Ramos (cell line): ENCODE measurements at regions not wholly inside any gene's neighbourhood (a gene's known extent, or its start where the extent isn't known, plus 50 kb on each side); places are given as distances from the start of the nearest gene placed in this dataset.

Experiments used
- in situ Hi-C: fragments of 300-500 bp; cut with MboI; formaldehyde crosslinking; loops from one replicate; pipeline ENCODE4 v1.14.3; 2022; ENCODE audit warnings: low sequenced_read_pairs; ENCODE audit not compliant: unreplicated experiment

DNA sequence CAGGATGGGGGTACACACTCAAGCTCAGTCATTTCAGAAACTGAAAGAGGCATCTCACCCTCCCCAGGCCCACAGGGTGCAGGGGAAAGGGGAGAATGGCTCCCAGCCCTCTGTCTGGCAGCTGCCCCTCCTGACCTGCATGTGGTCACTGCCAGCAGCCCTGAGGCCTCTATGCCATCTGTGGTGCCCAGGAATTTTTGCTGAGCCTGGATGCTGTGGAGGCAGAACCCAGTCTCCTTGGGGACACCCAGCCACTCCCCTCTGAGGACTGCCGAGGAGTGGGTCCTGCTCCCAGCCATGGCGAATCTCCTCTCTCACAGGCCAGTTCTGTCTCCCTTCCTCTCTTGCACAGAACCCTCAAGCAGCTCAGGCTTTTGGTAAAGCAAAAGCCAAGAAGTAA lies 104.0 kb upstream of the ALDH1B1 start:
- in situ Hi-C loops: no loop called here

DNA sequence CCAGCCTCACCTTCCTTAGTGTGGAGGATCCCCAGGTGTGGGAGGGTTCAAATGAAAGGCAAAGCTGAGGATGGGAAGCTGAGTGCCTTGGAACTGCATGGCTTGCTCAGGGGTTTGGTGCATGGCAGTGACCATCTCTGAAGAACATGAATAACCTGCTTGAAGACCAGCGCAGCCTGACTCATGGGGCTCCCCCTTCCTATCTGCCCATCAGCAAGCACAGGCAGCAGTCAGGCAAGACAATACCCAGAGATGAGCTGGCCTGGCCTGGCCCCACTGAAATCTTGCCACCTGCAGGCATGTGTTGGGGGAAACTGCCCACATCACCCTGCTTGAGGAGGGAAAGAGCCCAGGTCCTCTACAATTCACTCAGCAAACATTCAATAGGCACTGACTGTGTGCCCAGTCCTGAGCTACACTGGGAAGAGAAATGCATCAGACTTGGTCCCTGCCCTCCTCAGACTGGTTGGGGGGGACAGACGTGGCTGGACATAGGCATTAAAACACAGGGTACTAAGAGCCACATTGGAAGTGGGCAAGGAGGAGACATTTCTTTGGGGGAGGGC lies 105.0 kb upstream of the ALDH1B1 start:
- in situ Hi-C loops: no loop called here

- in situ Hi-C loops: no loop called here
These were observed 105.7 kb upstream of the ALDH1B1 start for GRCh38 chr9:38286766-38287165.

DNA sequence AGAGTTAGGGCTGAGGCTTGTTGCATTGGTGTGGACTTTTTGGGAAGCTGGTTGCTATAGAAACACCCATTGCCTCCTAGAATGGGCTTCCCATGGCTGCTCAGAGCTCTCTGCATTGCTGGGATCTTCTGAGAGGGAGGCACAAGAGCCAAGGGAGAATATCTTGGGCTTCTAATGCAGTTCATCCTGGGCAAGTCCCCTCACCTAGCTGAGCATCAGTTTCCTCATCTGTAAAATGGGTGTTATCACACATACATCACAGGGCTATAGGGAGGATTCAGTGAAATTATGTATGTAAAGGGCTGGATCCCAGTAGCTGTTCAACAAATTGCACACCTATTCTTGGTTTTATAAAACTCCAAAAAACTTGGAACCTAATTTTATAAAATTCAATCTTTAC lies 106.1 kb upstream of the ALDH1B1 start:
- in situ Hi-C loops: no loop called here

DNA sequence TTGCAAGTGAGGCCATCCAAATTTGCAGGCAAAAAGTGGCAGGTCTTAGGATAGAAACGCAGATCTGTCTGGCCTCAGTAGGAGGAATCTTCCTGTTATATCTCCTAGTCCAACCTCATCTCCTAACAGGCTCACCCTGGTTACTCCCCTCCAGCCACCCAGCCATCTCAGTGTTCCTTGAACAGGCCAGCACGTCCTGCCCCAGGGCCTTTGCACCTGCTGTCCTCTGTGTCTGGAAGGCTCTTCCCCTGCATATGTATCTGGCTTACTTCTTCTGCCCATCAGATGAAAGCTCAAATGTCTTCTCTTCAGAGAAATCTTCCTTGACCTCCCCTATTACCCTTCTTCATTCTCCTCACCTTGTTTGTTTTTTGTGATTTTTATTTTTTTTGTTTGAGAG lies 107.3 kb upstream of the ALDH1B1 start:
- in situ Hi-C loops: no loop called here

DNA sequence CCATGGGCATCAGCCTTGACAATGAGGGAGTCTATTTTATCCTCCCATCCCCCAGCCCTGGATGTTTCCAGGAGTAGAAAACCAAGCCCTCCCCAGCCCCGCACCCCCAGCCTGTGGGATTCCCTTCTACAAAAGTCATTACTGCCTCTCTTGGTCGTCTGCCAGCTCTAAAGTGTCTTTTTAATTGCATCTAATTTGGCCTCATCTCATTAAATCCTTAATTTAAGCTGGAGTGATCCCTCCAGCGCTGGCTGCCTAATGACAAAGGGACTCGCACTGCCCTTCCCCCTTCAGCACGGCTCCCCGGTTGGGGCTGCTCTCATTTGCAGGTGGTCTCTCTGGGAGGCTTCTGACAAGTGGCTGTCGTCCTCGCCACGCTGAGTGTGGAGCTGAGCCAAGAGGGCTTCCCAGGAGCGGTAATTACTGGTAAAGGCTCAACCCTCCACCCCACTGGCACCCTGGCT lies 107.9 kb upstream of the ALDH1B1 start:
- in situ Hi-C loops: no loop called here

- in situ Hi-C loops: no loop called here
These were observed 108.4 kb upstream of the ALDH1B1 start for GRCh38 chr9:38284039-38284575.

DNA sequence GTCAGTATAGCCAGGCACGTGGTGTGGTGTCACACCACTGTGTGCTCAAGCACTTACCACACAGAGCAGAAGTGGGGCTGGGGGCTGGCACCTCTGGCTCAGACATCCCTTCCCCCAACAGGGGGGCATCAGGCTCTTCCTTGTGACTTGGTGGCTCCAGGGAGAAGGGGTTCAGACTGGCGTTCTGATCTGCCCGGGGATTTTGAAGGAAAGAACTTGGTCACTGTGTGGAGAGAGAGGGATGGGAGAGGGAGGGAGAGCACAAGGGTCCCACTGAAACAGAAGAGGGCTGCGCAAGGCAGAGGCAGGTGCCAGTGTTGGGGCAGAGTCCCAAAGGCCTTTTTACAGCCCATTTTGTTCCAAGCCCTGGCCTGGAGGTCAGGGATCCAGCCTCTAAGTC lies 109.7 kb upstream of the ALDH1B1 start:
- in situ Hi-C loops: no loop called here

GRCh38 chr9:38281917-38282316 lies 110.6 kb upstream of the ALDH1B1 start:
- in situ Hi-C loops: no loop called here

DNA sequence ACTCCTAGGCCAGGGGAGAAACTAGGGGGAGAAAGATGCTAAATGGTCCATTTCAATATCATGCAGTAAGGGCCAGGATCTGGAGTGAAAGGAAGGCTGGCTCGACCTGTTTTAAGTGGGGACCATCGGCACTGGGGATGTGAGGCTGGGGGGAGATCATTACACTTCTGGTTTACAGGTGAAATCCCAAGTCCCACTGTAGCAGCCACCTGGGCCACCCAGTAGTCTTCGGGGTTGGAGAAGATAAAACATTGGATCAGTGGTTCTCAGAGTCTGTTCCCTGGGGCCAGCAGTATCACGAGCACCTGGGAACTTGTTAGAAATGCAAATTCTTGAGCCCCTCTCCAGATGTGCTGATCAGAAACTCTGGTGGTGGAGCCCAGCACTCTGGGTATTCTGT lies 111.3 kb upstream of the ALDH1B1 start:
- in situ Hi-C loops: no loop called here

- in situ Hi-C loops: no loop called here
These were observed 112.2 kb upstream of the ALDH1B1 start for GRCh38 chr9:38280251-38280800.

- in situ Hi-C loops: loop anchor here (10.0 kb wide), 1 partner anchor 64 kb away; no protein-coding TSS in a partner anchor
These were observed 113.4 kb upstream of the ALDH1B1 start for GRCh38 chr9:38278931-38279679.

- in situ Hi-C loops: loop anchor here (10.0 kb wide), 1 partner anchor 64 kb away; no protein-coding TSS in a partner anchor
These were observed 114.0 kb upstream of the ALDH1B1 start for GRCh38 chr9:38278457-38278856.

- in situ Hi-C loops: loop anchor here (10.0 kb wide), 1 partner anchor 63 kb away; no protein-coding TSS in a partner anchor
These were observed 114.8 kb upstream of the ALDH1B1 start for GRCh38 chr9:38277601-38278200.

GRCh38 chr9:38276771-38277439 lies 115.6 kb upstream of the ALDH1B1 start:
- in situ Hi-C loops: loop anchor here (10.0 kb wide), 1 partner anchor 62 kb away; no protein-coding TSS in a partner anchor

DNA sequence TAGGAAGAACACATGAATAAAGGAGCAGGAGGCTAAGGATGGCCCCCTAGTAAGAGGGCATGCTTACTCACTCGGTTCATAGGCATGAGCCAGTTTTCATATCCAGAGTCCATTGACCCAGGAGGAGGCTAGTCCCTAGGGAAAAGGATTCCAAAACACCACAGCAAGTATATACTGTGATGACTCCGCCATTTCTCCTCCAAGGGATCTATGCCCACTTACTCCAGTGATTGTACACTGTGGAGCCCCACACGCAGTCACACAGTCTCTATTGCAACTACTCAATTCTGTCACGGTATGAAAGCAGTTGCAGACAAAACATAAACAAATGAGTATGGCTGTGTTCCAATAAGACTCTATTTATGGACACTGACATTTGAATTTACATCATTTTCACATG lies 117.7 kb upstream of the ALDH1B1 start:
- in situ Hi-C loops: loop anchor here (10.0 kb wide), 1 partner anchor 60 kb away; no protein-coding TSS in a partner anchor

DNA sequence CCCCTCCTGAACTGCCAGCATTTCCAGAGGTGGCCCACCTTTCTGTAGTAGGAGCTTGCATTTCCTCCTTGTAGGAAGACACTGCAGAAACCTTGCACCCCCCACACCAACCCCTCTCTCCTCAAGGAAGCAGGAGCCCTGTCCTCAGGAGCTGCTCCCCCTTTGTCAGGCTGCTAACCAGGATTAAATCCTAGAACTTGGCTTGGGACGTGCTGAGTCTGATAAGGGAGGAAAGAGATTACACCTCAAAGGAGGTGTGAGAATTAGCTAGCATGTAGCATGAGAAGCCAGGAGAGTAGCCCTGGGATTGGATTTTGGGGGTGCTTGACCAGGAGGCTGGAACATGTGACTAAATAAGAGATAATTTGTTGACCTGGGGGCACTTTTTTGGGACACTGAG lies 119.8 kb upstream of the ALDH1B1 start:
- in situ Hi-C loops: loop anchor here (10.0 kb wide), 1 partner anchor 58 kb away; no protein-coding TSS in a partner anchor

GRCh38 chr9:38271666-38272241 lies 120.7 kb upstream of the ALDH1B1 start:
- in situ Hi-C loops: loop anchor here (10.0 kb wide), 1 partner anchor 57 kb away; no protein-coding TSS in a partner anchor

- in situ Hi-C loops: loop anchor here (10.0 kb wide), 1 partner anchor 55 kb away; no protein-coding TSS in a partner anchor
These were observed 122.7 kb upstream of the ALDH1B1 start for GRCh38 chr9:38269775-38270174.

DNA sequence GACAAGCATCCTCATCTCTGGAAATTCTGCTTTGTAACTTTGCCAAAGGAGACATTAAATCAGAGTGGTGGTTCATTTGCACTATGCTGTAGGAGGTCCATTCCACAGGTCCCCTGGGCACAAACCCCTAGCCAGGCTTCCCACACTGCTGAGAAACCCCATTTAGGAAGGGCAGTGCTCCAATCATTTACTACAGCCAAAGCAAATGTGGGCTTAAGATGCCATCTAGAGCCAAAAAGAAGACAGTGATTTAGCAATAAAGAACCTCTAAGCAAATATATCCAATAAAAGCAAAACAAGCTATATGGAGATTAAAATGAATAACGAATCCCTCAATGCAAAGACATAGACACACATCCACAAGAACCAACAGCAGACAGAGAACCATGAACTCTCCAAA lies 129.0 kb upstream of the ALDH1B1 start:
- in situ Hi-C loops: no loop called here
